Testis (tissue), 2 donors: ENCODE measurements at regions not wholly inside any gene's neighbourhood (a gene's known extent, or its start where the extent isn't known, plus 50 kb on each side); places are given as distances from the start of the nearest gene placed in this dataset.

Experiments used
- CTCF ChIP-seq, 3 experiments: fragments of 450-650 bp in 2 of 3; fragments of 200-600 bp in 1 of 3; sonication (generic) in 1 of 3; IDR thresholded peaks; one replicate each; pipeline ENCODE4 v1.5.1; 2016 to 2019; ENCODE audit warnings: antibody characterized with exemption in 3 of 3, mild to moderate bottlenecking in 2 of 3, moderate library complexity in 1 of 3
- POLR2A ChIP-seq: fragments of 450-650 bp; IDR thresholded peaks from one replicate; pipeline ENCODE4 v1.6.1; 2017; ENCODE audit warnings: antibody characterized with exemption, mild to moderate bottlenecking, moderate library complexity

- TF ChIP-seq CTCF (IDR thresholded peaks at IDR 0.05) (no peak), POLR2A (no peak)
Observed at GRCh38 chr7:115637128-115637527, 393.4 kb downstream of the TFEC start.
